ENCODE measurements at regions not wholly inside any gene's neighbourhood (a gene's known extent, or its start where the extent isn't known, plus 50 kb on each side); places are given as distances from the start of the nearest gene placed in this dataset.

GRCh38 chr9:78601957-78602565, 305.1 kb downstream of the PSAT1 start:
- peaks cover 12% of the 10 kb centered on the region for H3K4me1 ChIP-seq (ENCODE audit: insufficient read depth, low read length)
- Mint-ChIP-seq H3K4me1 (ENCODE audit: low read depth, unreplicated experiment) (peaks cover 3% of the 10 kb centered on the region), H3K9me3 (ENCODE audit: unreplicated experiment) (no peaks in the 10 kb centered on the region), H3K27ac (ENCODE audit: unreplicated experiment) (peak overlapping the region; percentile 5), H3K4me3 (ENCODE audit: unreplicated experiment) (no peak overlapping the region), H3K27me3 (ENCODE audit: low read depth, unreplicated experiment) (no peaks in the 10 kb centered on the region), H3K36me3 (ENCODE audit: low read depth, unreplicated experiment) (no peaks in the 10 kb centered on the region)
- H3K36me3 ChIP-seq (ENCODE audit: insufficient read depth, low read length), result no peaks in the 10 kb centered on the region
- H2AFZ ChIP-seq (ENCODE audit: low read depth, low read length), result no peak overlapping the region
- H3K79me2 ChIP-seq (ENCODE audit: insufficient read depth, low read length), result no peaks in the 10 kb centered on the region
- no peak overlapping the region for H3K4me2 ChIP-seq (ENCODE audit: low read length)
- H3K4me3 ChIP-seq (ENCODE audit: insufficient read depth, low read depth, low read length), result no peak overlapping the region
- no peak overlapping the region for H3K27ac ChIP-seq (ENCODE audit: low read depth, low read length)
- TF ChIP-seq CTCF (IDR thresholded peaks at IDR 0.05; ENCODE audit: insufficient read depth, low read depth, low read length) (peak; percentile 92), EZH2 (IDR thresholded peaks at IDR 0.05; ENCODE audit: insufficient read depth, low read length) (no peak)
- H3K9me3 ChIP-seq (ENCODE audit: insufficient read depth, low read depth, low read length), result no peaks in the 10 kb centered on the region
- H3K27me3 ChIP-seq (ENCODE audit: insufficient read depth, low read length), result no peaks in the 10 kb centered on the region
- DNase-seq (ENCODE audit: low read depth) (peak; percentile 38), FAIRE-seq (peak; percentile 80)
- H4K20me1 ChIP-seq (ENCODE audit: insufficient read depth, low read length), result no peaks in the 10 kb centered on the region
- no peak overlapping the region for H3K9ac ChIP-seq (ENCODE audit: low read length)

GRCh38 chr9:78605041-78606000, 308.4 kb downstream of the PSAT1 start:
- peaks cover 2% of the 10 kb centered on the region for H3K36me3 Mint-ChIP-seq (ENCODE audit: low read depth, unreplicated experiment)
- Histone ChIP-seq H3K36me3 (ENCODE audit: insufficient read depth, low read length) (no peaks in the 10 kb centered on the region), H3K4me1 (ENCODE audit: insufficient read depth, low read length) (peaks cover 12% of the 10 kb centered on the region), H3K4me2 (ENCODE audit: low read length) (peak overlapping the region; percentile 42), H4K20me1 (ENCODE audit: insufficient read depth, low read length) (no peaks in the 10 kb centered on the region), H3K4me3 (ENCODE audit: insufficient read depth, low read depth, low read length) (no peak overlapping the region), H3K79me2 (ENCODE audit: insufficient read depth, low read length) (no peaks in the 10 kb centered on the region), H2AFZ (ENCODE audit: low read depth, low read length) (peak overlapping the region; percentile 70), H3K9me3 (ENCODE audit: insufficient read depth, low read depth, low read length) (no peaks in the 10 kb centered on the region), H3K27ac (ENCODE audit: low read depth, low read length) (no peak overlapping the region), H3K9ac (ENCODE audit: low read length) (no peak overlapping the region), H3K27me3 (ENCODE audit: insufficient read depth, low read length) (no peaks in the 10 kb centered on the region)
- FAIRE-seq (no peak), DNase-seq (ENCODE audit: low read depth) (peak; percentile 34)
- peaks cover 5% of the 10 kb centered on the region for H3K4me1 Mint-ChIP-seq (ENCODE audit: low read depth, unreplicated experiment)
- no peaks in the 10 kb centered on the region for H3K9me3 Mint-ChIP-seq (ENCODE audit: unreplicated experiment)
- H3K4me3 Mint-ChIP-seq (ENCODE audit: unreplicated experiment), result no peak overlapping the region
- no peak overlapping the region for H3K27ac Mint-ChIP-seq (ENCODE audit: unreplicated experiment)
- TF ChIP-seq CTCF (IDR thresholded peaks at IDR 0.05; ENCODE audit: insufficient read depth, low read depth, low read length) (no peak), EZH2 (IDR thresholded peaks at IDR 0.05; ENCODE audit: insufficient read depth, low read length) (no peak)
- H3K27me3 Mint-ChIP-seq (ENCODE audit: low read depth, unreplicated experiment), result no peaks in the 10 kb centered on the region

All from astrocyte (in vitro differentiated cells and primary cell).